MCF 10A (cell line): ENCODE measurements at regions not wholly inside any gene's neighbourhood (a gene's known extent, or its start where the extent isn't known, plus 50 kb on each side); places are given as distances from the start of the nearest gene placed in this dataset.
"Not testable (repeated sequence)": the region's sequence is repeated elsewhere in the genome, so short reads cannot be mapped to it uniquely, and the experiment has no call there.

Experiments used
- BruUV-seq: library from RNA; stranded (reverse); fragments of 400-500 nt; replicated peaks from 2 replicates; lab custom pipeline; 2021; lab: Mats Ljungman, UMichigan
- CTCF ChIA-PET: fragments of 300-600 bp; sonication (Branson Sonifier 250); formaldehyde crosslinking; extraction: SDS; loops from one replicate; lab custom pipeline; 2021; ENCODE audit warnings: antibody characterized with exemption, inconsistent platforms; lab: Yijun Ruan, JAX
- POLR2A ChIA-PET: fragments of 300-600, 350-650 bp; sonication (Branson Sonifier 250); formaldehyde crosslinking; extraction: SDS; loops from one replicate; lab custom pipeline; 2020; ENCODE audit warnings: antibody characterized with exemption, inconsistent platforms; lab: Yijun Ruan, JAX
- DNase-seq: peaks from one replicate; pipeline ENCODE4 v3.0.0-alpha.2; 2018; ENCODE audit not compliant: unreplicated experiment
- H3K27ac Mint-ChIP-seq: one replicate; pipeline ENCODE4 v1.8.0; 2022; ENCODE audit warnings: mild to moderate bottlenecking, low read depth, mixed read lengths; ENCODE audit not compliant: unreplicated experiment
- H3K27me3 Mint-ChIP-seq: one replicate; pipeline ENCODE4 v1.8.0; 2022; ENCODE audit warnings: mixed read lengths; ENCODE audit not compliant: insufficient read depth, unreplicated experiment
- H3K36me3 Mint-ChIP-seq: one replicate; pipeline ENCODE4 v1.8.0; 2022; ENCODE audit warnings: mild to moderate bottlenecking, moderate library complexity, mixed read lengths; ENCODE audit not compliant: insufficient read depth, unreplicated experiment
- H3K4me1 Mint-ChIP-seq: one replicate; pipeline ENCODE4 v1.8.0; 2022; ENCODE audit warnings: mixed read lengths; ENCODE audit not compliant: insufficient read depth, unreplicated experiment
- H3K4me3 Mint-ChIP-seq: one replicate; pipeline ENCODE4 v1.8.0; 2022; ENCODE audit warnings: mild to moderate bottlenecking, moderate library complexity, mixed read lengths; ENCODE audit not compliant: unreplicated experiment
- H3K9me3 Mint-ChIP-seq: one replicate; pipeline ENCODE4 v1.8.0; 2022; ENCODE audit warnings: mixed read lengths; ENCODE audit not compliant: unreplicated experiment
- intact Hi-C: fragments of 100-400 bp; cut with micrococcal nuclease; formaldehyde crosslinking; loops from 2 replicates; pipeline ENCODE4 v1.14.1; 2022
- TF ChIP-seq, protein P1 (sequence below): fragments of 200-600 bp; IDR thresholded peaks from one replicate; pipeline ENCODE4 v1.8.0; 2022; ENCODE audit warnings: antibody characterized with exemption, mild to moderate bottlenecking; ENCODE audit not compliant: unreplicated experiment

DNA sequence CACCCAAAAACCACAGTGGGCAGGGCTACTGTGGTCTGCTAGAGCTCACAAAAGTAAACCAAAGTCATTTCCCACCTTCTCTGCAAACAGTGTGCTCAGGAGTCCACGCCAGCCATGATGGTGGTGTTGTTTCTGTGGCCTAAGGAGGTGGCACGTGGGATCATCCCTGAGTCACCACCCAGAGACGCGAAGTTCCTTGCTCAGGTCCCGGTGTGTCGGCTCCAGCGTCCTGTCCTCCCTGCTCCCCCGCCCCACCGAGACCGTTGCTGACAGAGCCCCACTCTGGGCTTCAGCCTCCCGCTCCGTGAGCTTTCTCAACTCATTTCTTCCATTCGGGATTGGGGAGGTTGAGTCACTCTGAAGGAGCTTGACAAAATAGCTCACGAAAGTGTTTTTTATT, 118.7 kb downstream of the NPTX2 start:
- POLR2A ChIA-PET, result no interaction called here
- Mint-ChIP-seq H3K36me3 (no peaks in the 10 kb centered on the region), H3K4me3 (no peak overlapping the region), H3K4me1 (no peaks in the 10 kb centered on the region), H3K9me3 (no peaks in the 10 kb centered on the region), H3K27me3 (peaks cover 8% of the 10 kb centered on the region), H3K27ac (no peak overlapping the region)
- TF ChIP-seq, protein P1, sequence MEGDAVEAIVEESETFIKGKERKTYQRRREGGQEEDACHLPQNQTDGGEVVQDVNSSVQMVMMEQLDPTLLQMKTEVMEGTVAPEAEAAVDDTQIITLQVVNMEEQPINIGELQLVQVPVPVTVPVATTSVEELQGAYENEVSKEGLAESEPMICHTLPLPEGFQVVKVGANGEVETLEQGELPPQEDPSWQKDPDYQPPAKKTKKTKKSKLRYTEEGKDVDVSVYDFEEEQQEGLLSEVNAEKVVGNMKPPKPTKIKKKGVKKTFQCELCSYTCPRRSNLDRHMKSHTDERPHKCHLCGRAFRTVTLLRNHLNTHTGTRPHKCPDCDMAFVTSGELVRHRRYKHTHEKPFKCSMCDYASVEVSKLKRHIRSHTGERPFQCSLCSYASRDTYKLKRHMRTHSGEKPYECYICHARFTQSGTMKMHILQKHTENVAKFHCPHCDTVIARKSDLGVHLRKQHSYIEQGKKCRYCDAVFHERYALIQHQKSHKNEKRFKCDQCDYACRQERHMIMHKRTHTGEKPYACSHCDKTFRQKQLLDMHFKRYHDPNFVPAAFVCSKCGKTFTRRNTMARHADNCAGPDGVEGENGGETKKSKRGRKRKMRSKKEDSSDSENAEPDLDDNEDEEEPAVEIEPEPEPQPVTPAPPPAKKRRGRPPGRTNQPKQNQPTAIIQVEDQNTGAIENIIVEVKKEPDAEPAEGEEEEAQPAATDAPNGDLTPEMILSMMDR, result no peak
- DNase-seq, result no peak
- no TSS peak for BruUV-seq
- CTCF ChIA-PET, result interaction anchor here (0.6 to 2.1 kb wide), 4 partner anchors 8 to 942 kb away, joined by 3 to 12 read pairs (median 6); no protein-coding TSS in a partner anchor
- intact Hi-C loops, result no loop called here

DNA sequence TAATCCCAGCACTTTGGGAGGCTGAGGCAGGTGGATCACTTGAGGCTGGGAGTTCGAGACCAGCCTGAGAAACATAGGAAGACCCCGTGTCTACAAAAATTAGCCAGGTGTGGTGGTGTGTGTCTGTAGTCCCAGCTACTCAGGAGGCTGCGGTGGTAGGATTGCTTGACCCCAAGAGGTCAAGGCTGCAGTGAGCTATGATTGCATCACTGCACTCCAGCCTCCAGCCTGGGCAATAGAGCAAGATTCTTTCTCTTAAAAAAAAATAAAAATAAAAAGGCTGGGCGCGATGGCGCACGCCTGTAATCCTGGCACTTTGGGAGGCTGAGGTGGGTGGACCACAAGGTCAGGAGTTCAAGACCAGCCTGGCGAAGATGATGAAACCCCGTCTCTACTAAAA, 119.4 kb downstream of the NPTX2 start:
- H3K36me3 Mint-ChIP-seq, intact Hi-C loops, BruUV-seq, H3K9me3 Mint-ChIP-seq, H3K27me3 Mint-ChIP-seq, POLR2A ChIA-PET, DNase-seq, H3K4me3 Mint-ChIP-seq, H3K27ac Mint-ChIP-seq, H3K4me1 Mint-ChIP-seq: not testable (repeated sequence)
- CTCF ChIA-PET, result interaction anchor here (0.6 to 2.1 kb wide), 7 partner anchors 8 to 943 kb away, joined by 3 to 12 read pairs (median 4); no protein-coding TSS in a partner anchor

DNA sequence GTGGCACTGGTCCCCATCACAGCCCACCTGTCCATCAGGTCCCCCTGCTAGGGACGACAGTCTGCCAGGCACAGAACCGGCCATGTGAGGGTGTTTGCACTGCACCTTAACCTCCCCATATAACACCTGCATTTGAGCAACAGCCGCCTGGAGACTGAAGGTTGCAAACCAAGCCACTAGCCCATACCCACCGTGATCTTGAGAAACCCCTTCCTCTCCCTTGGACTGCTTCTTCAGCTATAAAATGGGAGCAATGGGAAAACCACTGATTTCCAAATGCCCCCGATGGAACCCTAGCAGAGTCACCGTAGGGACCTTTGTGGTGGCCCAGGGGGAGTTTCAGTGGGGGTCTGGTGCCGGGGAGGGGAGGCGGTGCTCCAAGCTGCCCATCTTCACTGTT, 120.1 kb downstream of the NPTX2 start:
- Mint-ChIP-seq H3K27me3 (no peaks in the 10 kb centered on the region), H3K4me1 (no peaks in the 10 kb centered on the region), H3K27ac (no peak overlapping the region), H3K4me3 (no peak overlapping the region), H3K36me3 (no peaks in the 10 kb centered on the region), H3K9me3 (no peaks in the 10 kb centered on the region)
- intact Hi-C loops, result no loop called here
- ChIA-PET CTCF (interaction anchor here (0.7 to 2.1 kb wide), 4 partner anchors 9 to 104 kb away, joined by 3 to 12 read pairs (median 4); no protein-coding TSS in a partner anchor), POLR2A (no interaction called here)
- no TSS peak for BruUV-seq
- DNase-seq, result no peak
- TF ChIP-seq, protein P1, result no peak

DNA sequence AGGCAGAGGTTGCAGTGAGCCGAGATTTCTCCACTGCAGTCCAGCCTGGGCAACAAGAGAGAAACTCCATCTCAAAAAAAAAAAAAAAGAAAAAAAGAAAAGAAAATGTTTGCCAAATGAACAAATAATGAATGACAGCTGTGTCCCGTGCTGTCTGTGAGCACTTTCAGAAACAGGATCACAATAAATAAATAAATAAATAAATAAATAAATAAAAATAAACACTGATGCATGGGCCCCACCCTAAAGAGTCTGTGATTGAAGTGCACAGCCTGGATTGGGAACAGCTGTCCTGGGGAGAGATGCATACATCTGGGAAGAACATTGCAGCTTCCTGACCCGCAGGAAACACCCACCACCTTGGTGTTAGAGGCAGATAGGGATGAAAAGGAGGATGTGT, 123.6 kb downstream of the NPTX2 start:
- Mint-ChIP-seq H3K4me3 (no peak overlapping the region), H3K36me3 (no peaks in the 10 kb centered on the region), H3K9me3 (no peaks in the 10 kb centered on the region), H3K27ac (no peak overlapping the region), H3K27me3 (no peaks in the 10 kb centered on the region), H3K4me1 (no peaks in the 10 kb centered on the region)
- TF ChIP-seq, protein P1, result no peak
- no peak for DNase-seq
- CTCF ChIA-PET, result interaction anchor here (0.6 to 1.9 kb wide), 3 partner anchors 306 to 1590 kb away, joined by 3 to 4 read pairs (median 3); no protein-coding TSS in a partner anchor
- intact Hi-C loops, result loop anchor here (10.0 kb wide), 1 partner anchor 126 kb away; the partner anchor contains the start of gene NPTX2
- POLR2A ChIA-PET, result no interaction called here
- no TSS peak for BruUV-seq
